CD14-positive monocyte (primary cell): ENCODE measurements at regions not wholly inside any gene's neighbourhood (a gene's known extent, or its start where the extent isn't known, plus 50 kb on each side); places are given as distances from the start of the nearest gene placed in this dataset.

Source experiments
- DNase-seq, 3 donors: peaks; one replicate each; pipeline ENCODE4 v3.0.0-alpha.2; 2011 to 2022
- H2AFZ ChIP-seq: 2 replicates; pipeline ENCODE4 v1.6.0; 2012; ENCODE audit warnings: mild to moderate bottlenecking, low read depth, low read length, inconsistent platforms; ENCODE audit not compliant: insufficient read depth, poor library complexity, severe bottlenecking
- H3K27ac ChIP-seq, 2 donors: 1 replicate in 1 of 2; 2 replicates in 1 of 2; pipeline ENCODE4 v1.5.1; 2012 to 2013; ENCODE audit warnings: low read length in 2 of 2, control low read depth in 1 of 2, inconsistent platforms in 1 of 2, low read depth in 1 of 2, mild to moderate bottlenecking in 1 of 2
- H3K27me3 ChIP-seq, 2 donors: one replicate each; pipeline versions ENCODE4 v1.6.0 to v1.6.1; 2011 to 2013; ENCODE audit warnings: low read length in 2 of 2; ENCODE audit not compliant: control insufficient read depth in 2 of 2, insufficient read depth in 2 of 2
- H3K36me3 ChIP-seq, 2 donors: replicated peaks in 1 of 2; 1 replicate in 1 of 2; 2 replicates in 1 of 2; pipeline versions ENCODE4 v1.5.1 to v1.6.1; 2012 to 2013; ENCODE audit warnings: low read length in 2 of 2, control low read depth in 1 of 2, inconsistent platforms in 1 of 2, mild to moderate bottlenecking in 1 of 2; ENCODE audit not compliant: insufficient read depth in 2 of 2, control insufficient read depth in 1 of 2
- H3K4me1 ChIP-seq, 2 donors: 1 replicate in 1 of 2; 2 replicates in 1 of 2; pipeline versions ENCODE4 v1.5.1 to v1.6.1; 2012 to 2013; ENCODE audit warnings: low read length in 2 of 2, control low read depth in 1 of 2, inconsistent platforms in 1 of 2, mild to moderate bottlenecking in 1 of 2, moderate library complexity in 1 of 2; ENCODE audit not compliant: insufficient read depth in 2 of 2, control insufficient read depth in 1 of 2
- H3K4me2 ChIP-seq: replicated peaks from 2 replicates; pipeline ENCODE3; 2012; ENCODE audit warnings: low read length, moderate library complexity, mild to moderate bottlenecking; ENCODE audit not compliant: poor library complexity, severe bottlenecking; ENCODE audit errors: extremely low read depth
- H3K4me3 ChIP-seq, 3 experiments: fragments of 200-600 bp in 1 of 3; sonication (generic) in 1 of 3; replicated peaks in 1 of 3; 1 replicate in 2 of 3; 2 replicates in 1 of 3; pipeline ENCODE4 v1.5.1; 2011 to 2013; ENCODE audit warnings: low read length in 3 of 3, mild to moderate bottlenecking in 3 of 3, control low read depth in 2 of 3, low read depth in 2 of 3, inconsistent platforms in 1 of 3, moderate library complexity in 1 of 3
- H3K79me2 ChIP-seq: 2 replicates; pipeline ENCODE4 v1.6.0; 2012; ENCODE audit warnings: mild to moderate bottlenecking, control low read depth, inconsistent platforms, low read length, moderate library complexity; ENCODE audit not compliant: insufficient read depth
- H3K9ac ChIP-seq: 2 replicates; pipeline ENCODE4 v1.6.0; 2017; ENCODE audit warnings: low read length, mild to moderate bottlenecking; ENCODE audit not compliant: insufficient read depth, poor library complexity, severe bottlenecking
- H3K9me3 ChIP-seq, 2 donors: replicated peaks in 1 of 2; 1 replicate in 1 of 2; 2 replicates in 1 of 2; pipeline versions ENCODE4 v1.5.1 to v1.6.1; 2012 to 2013; ENCODE audit warnings: low read length in 2 of 2, control low read depth in 1 of 2; ENCODE audit not compliant: control insufficient read depth in 1 of 2, insufficient read depth in 1 of 2
- H4K20me1 ChIP-seq: 2 replicates; pipeline ENCODE4 v1.6.0; 2012; ENCODE audit warnings: mild to moderate bottlenecking, low read length, control low read depth, moderate library complexity; ENCODE audit not compliant: insufficient read depth
- H3K27ac Mint-ChIP-seq, 7 donors: one replicate each; pipeline ENCODE4 v1.8.0; 2020; ENCODE audit warnings: mild to moderate bottlenecking in 7 of 7, mixed read lengths in 7 of 7, moderate library complexity in 6 of 7, inconsistent platforms in 2 of 7
- H3K27me3 Mint-ChIP-seq, 3 donors: one replicate each; pipeline ENCODE4 v1.8.0; 2021 to 2022; ENCODE audit warnings: low read depth in 3 of 3, mild to moderate bottlenecking in 3 of 3, mixed read lengths in 3 of 3, moderate library complexity in 3 of 3, inconsistent platforms in 1 of 3
- H3K36me3 Mint-ChIP-seq, 2 donors: one replicate each; pipeline ENCODE4 v1.8.0; 2020; ENCODE audit warnings: mixed read lengths in 2 of 2, inconsistent platforms in 1 of 2, mild to moderate bottlenecking in 1 of 2
- H3K4me1 Mint-ChIP-seq: one replicate; pipeline ENCODE4 v1.8.0; 2020; ENCODE audit warnings: mild to moderate bottlenecking, mixed read lengths
- H3K4me3 Mint-ChIP-seq, 2 donors: one replicate each; pipeline ENCODE4 v1.8.0; 2020; ENCODE audit warnings: mild to moderate bottlenecking in 2 of 2, mixed read lengths in 2 of 2, moderate library complexity in 1 of 2
- H3K9me3 Mint-ChIP-seq, 7 donors: one replicate each; pipeline ENCODE4 v1.8.0; 2020 to 2022; ENCODE audit warnings: mixed read lengths in 7 of 7, mild to moderate bottlenecking in 6 of 7, moderate library complexity in 6 of 7, inconsistent platforms in 2 of 7
- CTCF ChIP-seq: fragments of 200-600 bp; IDR thresholded peaks from one replicate; pipeline ENCODE4 v1.8.0; 2022; ENCODE audit warnings: antibody characterized with exemption, mild to moderate bottlenecking
- WGBS: methylation state at CpG from one replicate; pipeline ENCODE4 v1.1.5; 2013; ENCODE audit warnings: missing lambda C conversion rate; ENCODE audit not compliant: insufficient coverage; 5-methylcytosine and 5-hydroxymethylcytosine counted together
- intact Hi-C, 2 donors: fragments of 100-400 bp; cut with micrococcal nuclease; formaldehyde crosslinking; loops; one replicate each; pipeline versions ENCODE4 v1.15.0 to v1.15.1; 2023

- Histone ChIP-seq H3K36me3 (no peaks in the 10 kb centered on the region), H3K4me3 (no peak overlapping the region), H3K4me2 (no peak overlapping the region), H3K9ac (no peak overlapping the region), H3K4me1 (no peaks in the 10 kb centered on the region), H3K27me3 (no peaks in the 10 kb centered on the region), H4K20me1 (no peaks in the 10 kb centered on the region), H3K9me3 (no peaks in the 10 kb centered on the region), H3K79me2 (no peaks in the 10 kb centered on the region), H2AFZ (no peak overlapping the region), H3K27ac (no peak overlapping the region)
- Mint-ChIP-seq H3K4me1 (no peaks in the 10 kb centered on the region), H3K36me3 (no peaks in the 10 kb centered on the region), H3K9me3 (peaks cover 0 to 15% (median 4%) of the 10 kb centered on the region in 7 donors), H3K4me3 (no peak overlapping the region), H3K27ac (no peak overlapping the region), H3K27me3 (no peaks in the 10 kb centered on the region)
- DNase-seq, result no peak
- intact Hi-C loops, result no loop called here
- TF ChIP-seq CTCF, result no peak
- no CpG with 5 or more reads among the region's 3 CpGs for WGBS
Observed at GRCh38 chr15:35909414-35909813, 363.4 kb upstream of the DPH6 start.

GRCh38 chr15:35910227-35910626 lies 364.3 kb upstream of the DPH6 start:
- H3K9me3 ChIP-seq, result peaks cover 0 to 3% of the 10 kb centered on the region in 2 donors
- no peak overlapping the region for H3K27ac ChIP-seq
- H3K4me3 ChIP-seq, result no peak overlapping the region
- no peaks in the 10 kb centered on the region for H3K27me3 Mint-ChIP-seq
- no CpG with 5 or more reads among the region's 2 CpGs for WGBS
- DNase-seq, result no peak
- no peaks in the 10 kb centered on the region for H3K4me1 Mint-ChIP-seq
- no peak overlapping the region for H3K4me2 ChIP-seq
- no peaks in the 10 kb centered on the region for H4K20me1 ChIP-seq
- no peaks in the 10 kb centered on the region for H3K36me3 Mint-ChIP-seq
- H3K4me3 Mint-ChIP-seq, result no peak overlapping the region
- no peaks in the 10 kb centered on the region for H3K4me1 ChIP-seq
- H3K27me3 ChIP-seq, result no peaks in the 10 kb centered on the region
- no peak overlapping the region for H2AFZ ChIP-seq
- no peaks in the 10 kb centered on the region for H3K36me3 ChIP-seq
- TF ChIP-seq CTCF, result no peak
- no peak overlapping the region for H3K9ac ChIP-seq
- intact Hi-C loops, result no loop called here
- H3K9me3 Mint-ChIP-seq, result peaks cover 0 to 15% (median 5%) of the 10 kb centered on the region in 7 donors
- H3K79me2 ChIP-seq, result no peaks in the 10 kb centered on the region
- H3K27ac Mint-ChIP-seq, result no peak overlapping the region
